CD4-positive, CD25-positive, alpha-beta regulatory T cell (primary cell): ENCODE measurements at regions not wholly inside any gene's neighbourhood (a gene's known extent, or its start where the extent isn't known, plus 50 kb on each side); places are given as distances from the start of the nearest gene placed in this dataset.

Experiments
- ATAC-seq, 2 donors: fragments of 150-1000 bp; cut with Tn5 transposase; one replicate each; pipeline ENCODE4 v1.10.0; 2021; ENCODE audit warnings: low read depth in 2 of 2, moderate number of reproducible peaks in 2 of 2, moderate library complexity in 1 of 2
- DNase-seq, 3 donors: peaks; one replicate each; pipeline versions ENCODE4 v3.0.0 to v3.0.0-alpha.2; 2012 to 2022; ENCODE audit warnings: mixed read lengths in 1 of 3
- H3K27ac ChIP-seq: one replicate; pipeline ENCODE4 v1.7.0; 2013; ENCODE audit warnings: mild to moderate bottlenecking, low read length; ENCODE audit not compliant: insufficient read depth, poor library complexity, severe bottlenecking
- H3K27me3 ChIP-seq: one replicate; pipeline ENCODE4 v1.7.0; 2013; ENCODE audit warnings: low read length; ENCODE audit not compliant: control insufficient read depth, insufficient read depth
- H3K36me3 ChIP-seq: one replicate; pipeline ENCODE4 v1.7.0; 2013; ENCODE audit warnings: mild to moderate bottlenecking, low read length, moderate library complexity; ENCODE audit not compliant: control insufficient read depth, insufficient read depth
- H3K4me1 ChIP-seq: 2 replicates; pipeline ENCODE4 v1.7.0; 2013; ENCODE audit warnings: mild to moderate bottlenecking, low read length; ENCODE audit not compliant: insufficient read depth, control insufficient read depth, poor library complexity, severe bottlenecking
- H3K4me3 ChIP-seq: one replicate; pipeline ENCODE4 v1.7.0; 2013; ENCODE audit warnings: low read depth, mild to moderate bottlenecking, low read length, moderate library complexity
- H3K9me3 ChIP-seq, 2 experiments: 1 replicate in 1 of 2; 2 replicates in 1 of 2; pipeline ENCODE4 v1.7.0; 2013; ENCODE audit warnings: low read length in 2 of 2, mild to moderate bottlenecking in 1 of 2, moderate library complexity in 1 of 2; ENCODE audit not compliant: control insufficient read depth in 2 of 2
- H3K27ac Mint-ChIP-seq, 3 donors: one replicate each; pipeline ENCODE4 v1.8.0; 2020 to 2022; ENCODE audit warnings: mild to moderate bottlenecking in 3 of 3, mixed read lengths in 3 of 3, moderate library complexity in 2 of 3
- H3K27me3 Mint-ChIP-seq: one replicate; pipeline ENCODE4 v1.8.0; 2022; ENCODE audit warnings: mild to moderate bottlenecking, mixed read lengths
- H3K36me3 Mint-ChIP-seq: one replicate; pipeline ENCODE4 v1.8.0; 2020; ENCODE audit warnings: mixed read lengths
- H3K4me1 Mint-ChIP-seq, 4 donors: one replicate each; pipeline ENCODE4 v1.8.0; 2020 to 2022; ENCODE audit warnings: mixed read lengths in 4 of 4, mild to moderate bottlenecking in 1 of 4
- H3K4me3 Mint-ChIP-seq, 4 donors: one replicate each; pipeline ENCODE4 v1.8.0; 2020 to 2022; ENCODE audit warnings: mild to moderate bottlenecking in 4 of 4, mixed read lengths in 4 of 4, moderate library complexity in 3 of 4
- H3K9me3 Mint-ChIP-seq, 7 donors: one replicate each; pipeline ENCODE4 v1.8.0; 2020 to 2022; ENCODE audit warnings: mixed read lengths in 7 of 7, mild to moderate bottlenecking in 3 of 7, moderate library complexity in 2 of 7

- no peak overlapping the region for H3K27ac Mint-ChIP-seq
- Histone ChIP-seq H3K4me3 (no peak overlapping the region), H3K27ac (no peak overlapping the region), H3K27me3 (no peaks in the 10 kb centered on the region), H3K9me3 (no peaks in the 10 kb centered on the region), H3K36me3 (no peaks in the 10 kb centered on the region), H3K4me1 (no peaks in the 10 kb centered on the region)
- H3K36me3 Mint-ChIP-seq: no peaks in the 10 kb centered on the region
- H3K9me3 Mint-ChIP-seq: peaks cover 0 to 1% (median 0%) of the 10 kb centered on the region in 7 donors
- H3K4me3 Mint-ChIP-seq: no peak overlapping the region
- ATAC-seq (no peak), DNase-seq (no peak)
- no peaks in the 10 kb centered on the region for H3K4me1 Mint-ChIP-seq
- no peaks in the 10 kb centered on the region for H3K27me3 Mint-ChIP-seq
These were observed 281.6 kb upstream of the TANK start for GRCh38 chr2:160878618-160879017.

- H3K4me1 Mint-ChIP-seq: no peaks in the 10 kb centered on the region
- no peak for ATAC-seq
- no peaks in the 10 kb centered on the region for H3K36me3 ChIP-seq
- no peaks in the 10 kb centered on the region for H3K4me1 ChIP-seq
- H3K36me3 Mint-ChIP-seq: no peaks in the 10 kb centered on the region
- H3K4me3 Mint-ChIP-seq: no peak overlapping the region
- DNase-seq: no peak
- H3K9me3 Mint-ChIP-seq: peaks cover 0 to 1% (median 0%) of the 10 kb centered on the region in 7 donors
- H3K27me3 Mint-ChIP-seq: no peaks in the 10 kb centered on the region
- H3K4me3 ChIP-seq: no peak overlapping the region
- H3K27me3 ChIP-seq: no peaks in the 10 kb centered on the region
- H3K27ac Mint-ChIP-seq: no peak overlapping the region
- H3K27ac ChIP-seq: no peak overlapping the region
- no peaks in the 10 kb centered on the region for H3K9me3 ChIP-seq
These were observed 277.3 kb upstream of the TANK start for GRCh38 chr2:160882906-160883305.

GRCh38 chr2:160884056-160884455, 276.2 kb upstream of the TANK start:
- ATAC-seq: no peak
- Histone ChIP-seq H3K27me3 (no peaks in the 10 kb centered on the region), H3K9me3 (no peaks in the 10 kb centered on the region), H3K4me3 (no peak overlapping the region), H3K36me3 (no peaks in the 10 kb centered on the region), H3K27ac (no peak overlapping the region), H3K4me1 (no peaks in the 10 kb centered on the region)
- H3K27ac Mint-ChIP-seq: no peak overlapping the region
- no peaks in the 10 kb centered on the region for H3K36me3 Mint-ChIP-seq
- no peak for DNase-seq
- no peak overlapping the region for H3K4me3 Mint-ChIP-seq
- H3K9me3 Mint-ChIP-seq: peaks cover 0 to 1% (median 0%) of the 10 kb centered on the region in 7 donors
- no peaks in the 10 kb centered on the region for H3K4me1 Mint-ChIP-seq
- H3K27me3 Mint-ChIP-seq: no peaks in the 10 kb centered on the region

- Mint-ChIP-seq H3K36me3 (no peaks in the 10 kb centered on the region), H3K27me3 (no peaks in the 10 kb centered on the region), H3K27ac (no peak overlapping the region), H3K9me3 (no peaks in the 10 kb centered on the region), H3K4me1 (no peaks in the 10 kb centered on the region), H3K4me3 (no peak overlapping the region)
- Histone ChIP-seq H3K27me3 (no peaks in the 10 kb centered on the region), H3K27ac (no peak overlapping the region), H3K36me3 (no peaks in the 10 kb centered on the region), H3K4me3 (no peak overlapping the region), H3K9me3 (no peaks in the 10 kb centered on the region), H3K4me1 (no peaks in the 10 kb centered on the region)
- ATAC-seq: no peak
- no peak for DNase-seq
These were observed 270.6 kb upstream of the TANK start for GRCh38 chr2:160889439-160890170.

GRCh38 chr2:160890667-160891352, 269.4 kb upstream of the TANK start:
- Mint-ChIP-seq H3K27ac (no peak overlapping the region), H3K4me3 (no peak overlapping the region), H3K4me1 (no peaks in the 10 kb centered on the region), H3K27me3 (no peaks in the 10 kb centered on the region), H3K36me3 (no peaks in the 10 kb centered on the region), H3K9me3 (no peaks in the 10 kb centered on the region)
- ATAC-seq: no peak
- H3K27ac ChIP-seq: no peak overlapping the region
- H3K9me3 ChIP-seq: no peaks in the 10 kb centered on the region
- no peaks in the 10 kb centered on the region for H3K27me3 ChIP-seq
- H3K4me1 ChIP-seq: no peaks in the 10 kb centered on the region
- no peak overlapping the region for H3K4me3 ChIP-seq
- no peaks in the 10 kb centered on the region for H3K36me3 ChIP-seq
- DNase-seq: no peak

GRCh38 chr2:160891353-160891740, 268.9 kb upstream of the TANK start:
- no peaks in the 10 kb centered on the region for H3K27me3 Mint-ChIP-seq
- no peaks in the 10 kb centered on the region for H3K4me1 Mint-ChIP-seq
- no peak overlapping the region for H3K4me3 Mint-ChIP-seq
- H3K27ac Mint-ChIP-seq: no peak overlapping the region
- Histone ChIP-seq H3K9me3 (no peaks in the 10 kb centered on the region), H3K4me3 (no peak overlapping the region), H3K27me3 (no peaks in the 10 kb centered on the region), H3K27ac (no peak overlapping the region), H3K4me1 (no peaks in the 10 kb centered on the region), H3K36me3 (no peaks in the 10 kb centered on the region)
- DNase-seq: no peak
- no peak for ATAC-seq
- H3K36me3 Mint-ChIP-seq: no peaks in the 10 kb centered on the region
- peaks cover 0 to 2% (median 0%) of the 10 kb centered on the region in 7 donors for H3K9me3 Mint-ChIP-seq

- Histone ChIP-seq H3K36me3 (no peaks in the 10 kb centered on the region), H3K4me1 (no peaks in the 10 kb centered on the region), H3K27me3 (no peaks in the 10 kb centered on the region), H3K9me3 (no peaks in the 10 kb centered on the region), H3K4me3 (no peak overlapping the region), H3K27ac (no peak overlapping the region)
- Mint-ChIP-seq H3K4me1 (no peaks in the 10 kb centered on the region), H3K27ac (no peak overlapping the region), H3K36me3 (no peaks in the 10 kb centered on the region), H3K9me3 (peaks cover 0 to 2% (median 0%) of the 10 kb centered on the region in 7 donors), H3K27me3 (peaks cover 2% of the 10 kb centered on the region), H3K4me3 (no peak overlapping the region)
- ATAC-seq (no peak), DNase-seq (no peak)
These were observed 268.0 kb upstream of the TANK start for GRCh38 chr2:160892204-160892603.

- H3K4me3 Mint-ChIP-seq: no peak overlapping the region
- no peaks in the 10 kb centered on the region for H3K27me3 ChIP-seq
- ATAC-seq: no peak
These were observed 266.6 kb upstream of the TANK start for GRCh38 chr2:160893581-160893980.

More at GRCh38 chr2:160893581-160893980, 266.6 kb upstream of the TANK start:
- no peak overlapping the region for H3K4me3 ChIP-seq
- no peaks in the 10 kb centered on the region for H3K36me3 Mint-ChIP-seq
- no peaks in the 10 kb centered on the region for H3K4me1 Mint-ChIP-seq
- H3K27ac ChIP-seq: no peak overlapping the region
- DNase-seq: no peak
- H3K9me3 Mint-ChIP-seq: peaks cover 0 to 2% (median 0%) of the 10 kb centered on the region in 7 donors
- peaks cover 9% of the 10 kb centered on the region for H3K27me3 Mint-ChIP-seq
- H3K9me3 ChIP-seq: no peaks in the 10 kb centered on the region
- H3K27ac Mint-ChIP-seq: no peak overlapping the region
- H3K4me1 ChIP-seq: no peaks in the 10 kb centered on the region
- H3K36me3 ChIP-seq: no peaks in the 10 kb centered on the region
